Fibroblast of lung (primary cell): ENCODE measurements at regions not wholly inside any gene's neighbourhood (a gene's known extent, or its start where the extent isn't known, plus 50 kb on each side); places are given as distances from the start of the nearest gene placed in this dataset.

ENCODE experiments used
- CTCF ChIP-seq, 2 donors: IDR thresholded peaks in 1 of 2; conservative IDR thresholded peaks in 1 of 2; 1 replicate in 1 of 2; 2 replicates in 1 of 2; pipeline ENCODE4 v1.5.1; 2011 to 2012; ENCODE audit warnings: low read length in 2 of 2, control low read depth in 1 of 2, inconsistent platforms in 1 of 2, low read depth in 1 of 2, mild to moderate bottlenecking in 1 of 2
- EZH2 ChIP-seq: IDR thresholded peaks from 2 replicates; pipeline ENCODE4 v1.5.1; 2012; ENCODE audit warnings: low read length, control low read depth, mild to moderate bottlenecking; ENCODE audit errors: missing control alignments

- no peak for TF ChIP-seq CTCF (conservative IDR thresholded peaks at IDR 0.05 in 1 of 2, IDR thresholded peaks at IDR 0.05 in 1 of 2; ENCODE audit: low read depth in 1 of 2, low read length in 2 of 2)
- no peak for TF ChIP-seq EZH2
Measured at GRCh38 chr4:79121223-79121622, 182.0 kb upstream of the PAQR3 start.
